PC-9 (cell line): ENCODE measurements at regions not wholly inside any gene's neighbourhood (a gene's known extent, or its start where the extent isn't known, plus 50 kb on each side); places are given as distances from the start of the nearest gene placed in this dataset.

Source experiments
- EZH2 ChIP-seq: fragments of 200-600 bp; sonication (generic); IDR thresholded peaks from 2 replicates; pipeline ENCODE4 v1.8.0; 2017; ENCODE audit warnings: antibody characterized with exemption, low read depth
- TF ChIP-seq, protein P1 (sequence below): fragments of 200-600 bp; sonication (generic); conservative IDR thresholded peaks from 2 replicates; pipeline ENCODE4 v1.6.1; 2017; ENCODE audit warnings: mixed run types, antibody characterized with exemption, mild to moderate bottlenecking, moderate library complexity

DNA sequence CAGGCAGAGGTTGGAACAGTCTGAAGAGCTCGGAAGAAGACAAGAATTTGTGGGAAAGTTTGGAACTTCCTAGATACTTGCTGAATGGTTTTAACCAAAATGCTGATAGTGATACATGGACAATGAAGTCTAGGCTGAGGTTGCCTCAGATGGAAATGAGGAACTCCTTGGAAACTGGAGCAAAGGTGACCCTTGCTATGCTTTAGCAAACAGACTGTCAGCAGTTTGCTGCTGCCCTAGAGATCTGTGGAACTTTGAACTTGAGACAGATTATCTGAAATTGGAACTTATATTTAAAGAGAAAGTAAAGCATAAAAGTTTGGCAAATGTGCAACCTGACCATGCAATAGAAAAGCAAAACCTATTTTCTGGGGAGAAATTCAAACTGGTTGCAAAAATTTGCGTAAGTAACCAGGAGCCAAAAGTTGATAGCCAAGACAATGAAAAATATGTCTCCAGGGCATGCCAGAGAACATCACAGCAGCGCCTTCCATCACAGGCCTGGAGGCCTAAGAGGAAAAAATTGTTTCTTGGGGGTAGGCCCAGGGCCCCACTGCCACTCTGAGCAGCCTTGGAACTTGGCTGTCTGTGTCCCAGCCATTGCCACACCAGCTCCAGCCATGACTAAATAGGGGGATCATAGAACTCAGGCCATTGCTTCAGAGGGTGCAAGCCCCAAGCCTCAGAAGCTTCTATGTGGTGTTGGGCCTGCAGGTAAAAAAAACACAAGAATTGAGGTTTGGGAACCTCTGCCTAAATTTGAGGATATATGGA, 675.3 kb downstream of the LTN1 start:
- TF ChIP-seq, protein P1, sequence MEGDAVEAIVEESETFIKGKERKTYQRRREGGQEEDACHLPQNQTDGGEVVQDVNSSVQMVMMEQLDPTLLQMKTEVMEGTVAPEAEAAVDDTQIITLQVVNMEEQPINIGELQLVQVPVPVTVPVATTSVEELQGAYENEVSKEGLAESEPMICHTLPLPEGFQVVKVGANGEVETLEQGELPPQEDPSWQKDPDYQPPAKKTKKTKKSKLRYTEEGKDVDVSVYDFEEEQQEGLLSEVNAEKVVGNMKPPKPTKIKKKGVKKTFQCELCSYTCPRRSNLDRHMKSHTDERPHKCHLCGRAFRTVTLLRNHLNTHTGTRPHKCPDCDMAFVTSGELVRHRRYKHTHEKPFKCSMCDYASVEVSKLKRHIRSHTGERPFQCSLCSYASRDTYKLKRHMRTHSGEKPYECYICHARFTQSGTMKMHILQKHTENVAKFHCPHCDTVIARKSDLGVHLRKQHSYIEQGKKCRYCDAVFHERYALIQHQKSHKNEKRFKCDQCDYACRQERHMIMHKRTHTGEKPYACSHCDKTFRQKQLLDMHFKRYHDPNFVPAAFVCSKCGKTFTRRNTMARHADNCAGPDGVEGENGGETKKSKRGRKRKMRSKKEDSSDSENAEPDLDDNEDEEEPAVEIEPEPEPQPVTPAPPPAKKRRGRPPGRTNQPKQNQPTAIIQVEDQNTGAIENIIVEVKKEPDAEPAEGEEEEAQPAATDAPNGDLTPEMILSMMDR = no peak
- TF ChIP-seq EZH2 = no peak
